SU-DHL-6 (cell line): ENCODE measurements at regions not wholly inside any gene's neighbourhood (a gene's known extent, or its start where the extent isn't known, plus 50 kb on each side); places are given as distances from the start of the nearest gene placed in this dataset.
"Not testable (repeated sequence)": the region's sequence is repeated elsewhere in the genome, so short reads cannot be mapped to it uniquely, and the experiment has no call there.

ENCODE experiments used
- H2AFZ ChIP-seq: fragments of 200-600 bp; sonication (generic); 2 replicates; pipeline ENCODE4 v1.6.1; 2014; ENCODE audit warnings: low read depth, mild to moderate bottlenecking, moderate library complexity, mixed read lengths, antibody characterized with exemption, low read length; ENCODE audit not compliant: severe bottlenecking
- H3F3A ChIP-seq: fragments of 200-600 bp; shearing (Covaris generic); 2 replicates; pipeline ENCODE4 v1.6.0; 2016; ENCODE audit warnings: antibody characterized with exemption, mild to moderate bottlenecking; ENCODE audit not compliant: insufficient read depth
- H3K27ac ChIP-seq: fragments of 200-600 bp; sonication (generic); 2 replicates; pipeline ENCODE4 v1.5.1; 2016; ENCODE audit warnings: low read depth, mild to moderate bottlenecking, low read length, moderate library complexity, mixed read lengths
- H3K27me3 ChIP-seq: fragments of 200-600 bp; sonication (generic), shearing (Covaris generic); 2 replicates; pipeline ENCODE4 v1.6.0; 2014; ENCODE audit warnings: mild to moderate bottlenecking, low read length
- H3K36me3 ChIP-seq: fragments of 200-600 bp; sonication (generic); 2 replicates; pipeline ENCODE4 v1.6.1; 2014; ENCODE audit warnings: mild to moderate bottlenecking, low read length, mixed read lengths
- H3K4me2 ChIP-seq: fragments of 300-600, 200-600 bp; shearing (Covaris generic), sonication (generic); 2 replicates; pipeline ENCODE4 v1.6.0; 2014; ENCODE audit warnings: low read length, low read depth, mild to moderate bottlenecking; ENCODE audit not compliant: poor library complexity, severe bottlenecking
- H3K4me3 ChIP-seq: fragments of 200-600 bp; sonication (generic); 2 replicates; pipeline ENCODE4 v1.5.1; 2014; ENCODE audit warnings: antibody characterized with exemption, low read length, mild to moderate bottlenecking, mixed read lengths; ENCODE audit not compliant: insufficient read depth, poor library complexity, severe bottlenecking
- H3K79me2 ChIP-seq: fragments of 200-600 bp; sonication (generic); 2 replicates; pipeline ENCODE4 v1.6.1; 2014; ENCODE audit warnings: mild to moderate bottlenecking, low read length, moderate library complexity; ENCODE audit not compliant: insufficient read depth
- H3K9ac ChIP-seq: fragments of 200-600 bp; sonication (generic); 2 replicates; pipeline ENCODE4 v1.7.0; 2014; ENCODE audit warnings: mild to moderate bottlenecking, low read length
- H3K9me2 ChIP-seq: fragments of 200-600 bp; sonication (generic); replicated peaks from 2 replicates; pipeline ENCODE4 v1.6.1; 2014; ENCODE audit warnings: low read length; ENCODE audit not compliant: insufficient read depth
- H3K9me3 ChIP-seq: fragments of 200-600 bp; sonication (generic); 2 replicates; pipeline ENCODE4 v1.6.1; 2014; ENCODE audit warnings: low read length, mixed read lengths; ENCODE audit not compliant: insufficient read depth
- H4K20me1 ChIP-seq: fragments of 200-600 bp; sonication (generic); 2 replicates; pipeline ENCODE4 v1.6.1; 2014; ENCODE audit warnings: low read depth, mild to moderate bottlenecking, antibody characterized with exemption, low read length, moderate library complexity, mixed read lengths
- EZH2phosphoT487 ChIP-seq: fragments of 200-600 bp; sonication (generic), shearing (Covaris generic); conservative IDR thresholded peaks from 2 replicates; pipeline ENCODE4 v1.6.1; 2018; ENCODE audit warnings: mild to moderate bottlenecking, antibody characterized with exemption, low read length, moderate library complexity, mixed read lengths
- TF ChIP-seq, protein P1 (sequence below): fragments of 200-600 bp; sonication (generic); IDR thresholded peaks from one replicate; pipeline ENCODE4 v1.5.1; 2017; ENCODE audit warnings: antibody characterized with exemption, mild to moderate bottlenecking, low read length, moderate library complexity; ENCODE audit not compliant: insufficient read depth, poor library complexity, severe bottlenecking

DNA sequence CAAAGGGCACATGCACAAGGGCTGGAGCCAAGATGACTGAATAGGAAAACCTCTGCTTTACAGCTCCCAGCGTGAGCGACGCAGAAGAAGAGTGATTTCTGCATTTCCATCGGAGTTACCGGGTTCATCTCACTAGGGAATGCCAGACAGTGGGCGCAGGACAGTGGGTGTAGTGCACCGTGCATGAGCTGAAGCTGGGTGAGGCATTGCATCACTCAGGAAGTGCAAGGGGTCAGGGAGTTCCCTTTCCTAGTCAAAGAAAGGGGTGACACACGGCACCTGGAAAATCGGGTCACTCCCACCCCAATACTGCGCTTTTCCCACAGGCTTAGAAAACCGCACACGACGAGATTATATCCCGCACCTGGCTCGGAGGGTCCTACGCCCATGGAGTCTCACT lies 64.5 kb upstream of the HTR1E start:
- H3K9ac ChIP-seq, H3K4me3 ChIP-seq, H2AFZ ChIP-seq, H3K27me3 ChIP-seq, H3K36me3 ChIP-seq, H3K79me2 ChIP-seq, H3K4me2 ChIP-seq, H3K9me2 ChIP-seq, H3K9me3 ChIP-seq, H3K27ac ChIP-seq, H3F3A ChIP-seq, H4K20me1 ChIP-seq: not testable (repeated sequence)

DNA sequence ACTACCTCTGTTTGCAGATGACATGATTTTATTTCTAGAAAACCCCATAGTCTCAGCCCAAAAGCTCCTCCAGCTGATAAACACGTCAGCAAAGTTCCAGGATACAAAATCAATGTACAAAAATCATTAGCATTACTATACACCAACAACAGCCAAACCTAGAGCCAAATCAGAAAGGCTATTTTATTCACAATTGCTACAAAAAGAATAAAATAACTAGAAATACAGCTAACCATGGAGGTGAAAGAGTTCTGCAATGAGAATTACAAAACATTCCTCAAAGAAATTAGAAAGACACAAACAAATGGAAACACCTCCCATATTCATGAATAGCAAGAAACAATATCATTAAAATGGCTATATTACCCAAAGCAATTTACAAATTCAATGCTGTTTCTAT lies 65.6 kb upstream of the HTR1E start:
- TF ChIP-seq, protein P1, sequence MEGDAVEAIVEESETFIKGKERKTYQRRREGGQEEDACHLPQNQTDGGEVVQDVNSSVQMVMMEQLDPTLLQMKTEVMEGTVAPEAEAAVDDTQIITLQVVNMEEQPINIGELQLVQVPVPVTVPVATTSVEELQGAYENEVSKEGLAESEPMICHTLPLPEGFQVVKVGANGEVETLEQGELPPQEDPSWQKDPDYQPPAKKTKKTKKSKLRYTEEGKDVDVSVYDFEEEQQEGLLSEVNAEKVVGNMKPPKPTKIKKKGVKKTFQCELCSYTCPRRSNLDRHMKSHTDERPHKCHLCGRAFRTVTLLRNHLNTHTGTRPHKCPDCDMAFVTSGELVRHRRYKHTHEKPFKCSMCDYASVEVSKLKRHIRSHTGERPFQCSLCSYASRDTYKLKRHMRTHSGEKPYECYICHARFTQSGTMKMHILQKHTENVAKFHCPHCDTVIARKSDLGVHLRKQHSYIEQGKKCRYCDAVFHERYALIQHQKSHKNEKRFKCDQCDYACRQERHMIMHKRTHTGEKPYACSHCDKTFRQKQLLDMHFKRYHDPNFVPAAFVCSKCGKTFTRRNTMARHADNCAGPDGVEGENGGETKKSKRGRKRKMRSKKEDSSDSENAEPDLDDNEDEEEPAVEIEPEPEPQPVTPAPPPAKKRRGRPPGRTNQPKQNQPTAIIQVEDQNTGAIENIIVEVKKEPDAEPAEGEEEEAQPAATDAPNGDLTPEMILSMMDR: no peak
- TF ChIP-seq EZH2phosphoT487: no peak
- Histone ChIP-seq H3K27me3 (no peaks in the 10 kb centered on the region), H3K27ac (no peak overlapping the region), H2AFZ (no peak overlapping the region), H4K20me1 (no peaks in the 10 kb centered on the region), H3K9ac (no peak overlapping the region), H3K36me3 (no peaks in the 10 kb centered on the region), H3K9me3 (no peaks in the 10 kb centered on the region), H3K4me2 (no peak overlapping the region), H3K4me3 (no peak overlapping the region), H3K9me2 (no peaks in the 10 kb centered on the region), H3F3A (no peaks in the 10 kb centered on the region), H3K79me2 (no peaks in the 10 kb centered on the region)

DNA sequence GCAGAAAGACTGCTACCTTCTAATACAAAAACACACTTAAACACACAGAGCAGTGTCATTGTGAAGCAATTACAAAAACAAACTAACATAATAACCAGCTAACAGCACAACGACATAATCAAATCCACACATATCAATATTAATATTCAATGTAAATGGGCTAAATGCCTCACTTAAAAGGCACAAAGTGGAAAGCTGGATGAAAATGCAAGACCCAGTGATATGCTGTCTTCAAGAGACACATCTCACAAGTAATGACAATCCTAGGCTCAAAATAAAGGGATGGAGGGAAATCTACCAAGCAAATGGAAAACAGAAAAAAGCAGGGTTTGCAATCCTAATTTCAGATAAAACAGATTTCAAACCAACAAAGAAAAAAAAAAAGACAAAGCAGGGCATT lies 67.8 kb upstream of the HTR1E start:
- H4K20me1 ChIP-seq: no peaks in the 10 kb centered on the region
- H3F3A ChIP-seq: no peaks in the 10 kb centered on the region
- H3K36me3 ChIP-seq: no peaks in the 10 kb centered on the region
- TF ChIP-seq, protein P1: no peak
- no peak for TF ChIP-seq EZH2phosphoT487
- no peaks in the 10 kb centered on the region for H3K9me3 ChIP-seq
- no peaks in the 10 kb centered on the region for H3K79me2 ChIP-seq
- no peak overlapping the region for H3K27ac ChIP-seq
- no peak overlapping the region for H3K4me3 ChIP-seq
- no peak overlapping the region for H2AFZ ChIP-seq
- H3K27me3 ChIP-seq: no peaks in the 10 kb centered on the region
- no peak overlapping the region for H3K9ac ChIP-seq
- no peaks in the 10 kb centered on the region for H3K9me2 ChIP-seq
- H3K4me2 ChIP-seq: no peak overlapping the region

DNA sequence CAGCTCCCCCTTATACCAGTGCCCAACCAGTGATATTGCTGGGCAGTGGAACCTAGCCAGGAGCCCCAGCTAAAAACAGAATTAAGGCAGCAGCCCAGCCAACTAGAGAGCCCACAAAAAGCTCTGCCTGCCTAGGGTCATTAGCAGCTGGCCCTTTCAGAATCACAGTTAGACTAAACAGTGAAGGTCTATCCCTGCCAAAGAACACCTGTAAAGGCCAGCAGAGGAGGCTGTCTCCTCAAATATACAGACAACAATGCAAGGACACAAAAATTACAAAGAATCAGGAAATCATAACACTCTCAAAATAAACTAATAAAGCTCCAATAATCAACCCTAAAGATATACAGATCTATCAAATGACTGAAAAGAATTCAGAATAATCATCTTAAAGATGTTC lies 77.8 kb upstream of the HTR1E start:
- no peaks in the 10 kb centered on the region for H3K27me3 ChIP-seq
- no peak overlapping the region for H3K4me3 ChIP-seq
- no peak overlapping the region for H3K27ac ChIP-seq
- no peak for TF ChIP-seq EZH2phosphoT487
- TF ChIP-seq, protein P1: no peak
- H3K9me3 ChIP-seq: no peaks in the 10 kb centered on the region
- H3K79me2 ChIP-seq: no peaks in the 10 kb centered on the region
- H3F3A ChIP-seq: no peaks in the 10 kb centered on the region
- H3K9me2 ChIP-seq: no peaks in the 10 kb centered on the region
- no peaks in the 10 kb centered on the region for H4K20me1 ChIP-seq
- H2AFZ ChIP-seq: no peak overlapping the region
- H3K36me3 ChIP-seq: no peaks in the 10 kb centered on the region
- H3K4me2 ChIP-seq: no peak overlapping the region
- H3K9ac ChIP-seq: no peak overlapping the region
